CD8-positive, alpha-beta memory T cell (primary cell): ENCODE measurements at regions not wholly inside any gene's neighbourhood (a gene's known extent, or its start where the extent isn't known, plus 50 kb on each side); places are given as distances from the start of the nearest gene placed in this dataset.
"Not testable (repeated sequence)": the region's sequence is repeated elsewhere in the genome, so short reads cannot be mapped to it uniquely, and the experiment has no call there.

Source experiments
- CTCF ChIA-PET: fragments of 350-600 bp; sonication (Branson Sonifier 250); formaldehyde crosslinking; loops from one replicate; lab custom pipeline; 2021; ENCODE audit warnings: antibody characterized with exemption; lab: Charles Lee
- POLR2A ChIA-PET: fragments of 350-600 bp; sonication (Branson Sonifier 250); formaldehyde crosslinking; loops from one replicate; lab custom pipeline; 2021; ENCODE audit warnings: antibody characterized with exemption; lab: Charles Lee
- DNase-seq, 5 donors: peaks; one replicate each; pipeline versions ENCODE4 v3.0.0 to v3.0.0-alpha.2; 2020 to 2022; ENCODE audit warnings: mixed read lengths in 1 of 5
- H3K27ac ChIP-seq: one replicate; pipeline ENCODE4 v1.7.0; 2013; ENCODE audit warnings: low read depth, mild to moderate bottlenecking, low read length, moderate library complexity
- H3K27me3 ChIP-seq: 2 replicates; pipeline ENCODE4 v1.7.0; 2013; ENCODE audit warnings: low read length, mild to moderate bottlenecking; ENCODE audit not compliant: insufficient read depth, poor library complexity, severe bottlenecking
- H3K36me3 ChIP-seq: 2 replicates; pipeline ENCODE4 v1.7.0; 2013; ENCODE audit warnings: mild to moderate bottlenecking, low read length, moderate library complexity; ENCODE audit not compliant: insufficient read depth
- H3K4me1 ChIP-seq: 2 replicates; pipeline ENCODE4 v1.7.0; 2013; ENCODE audit warnings: mild to moderate bottlenecking, low read length, moderate library complexity; ENCODE audit not compliant: insufficient read depth
- H3K4me3 ChIP-seq: 2 replicates; pipeline ENCODE4 v1.7.0; 2013; ENCODE audit warnings: mild to moderate bottlenecking, low read length
- H3K9me3 ChIP-seq: 2 replicates; pipeline ENCODE4 v1.7.0; 2013; ENCODE audit warnings: mild to moderate bottlenecking, low read length
- H3K27ac Mint-ChIP-seq, 8 donors: one replicate each; pipeline ENCODE4 v1.8.0; 2020 to 2021; ENCODE audit warnings: mixed read lengths in 8 of 8, mild to moderate bottlenecking in 6 of 8, inconsistent platforms in 3 of 8, moderate library complexity in 3 of 8
- H3K27me3 Mint-ChIP-seq, 2 donors: one replicate each; pipeline ENCODE4 v1.8.0; 2020 to 2021; ENCODE audit warnings: mixed read lengths in 2 of 2, mild to moderate bottlenecking in 1 of 2, moderate library complexity in 1 of 2
- H3K36me3 Mint-ChIP-seq, 3 donors: one replicate each; pipeline ENCODE4 v1.8.0; 2020 to 2021; ENCODE audit warnings: mixed read lengths in 3 of 3, inconsistent platforms in 1 of 3, mild to moderate bottlenecking in 1 of 3
- H3K4me1 Mint-ChIP-seq, 3 donors: one replicate each; pipeline ENCODE4 v1.8.0; 2020 to 2021; ENCODE audit warnings: mixed read lengths in 3 of 3, inconsistent platforms in 1 of 3, mild to moderate bottlenecking in 1 of 3
- H3K4me3 Mint-ChIP-seq, 7 donors: one replicate each; pipeline ENCODE4 v1.8.0; 2020 to 2021; ENCODE audit warnings: mixed read lengths in 7 of 7, mild to moderate bottlenecking in 6 of 7, moderate library complexity in 4 of 7, inconsistent platforms in 2 of 7
- H3K9me3 Mint-ChIP-seq, 5 donors: one replicate each; pipeline ENCODE4 v1.8.0; 2020 to 2022; ENCODE audit warnings: mixed read lengths in 5 of 5, mild to moderate bottlenecking in 3 of 5, moderate library complexity in 2 of 5, inconsistent platforms in 1 of 5

GRCh38 chr15:67922971-67923945 is 83.4 kb upstream of the RNU6-1 start:
- Mint-ChIP-seq H3K27ac (no peak overlapping the region), H3K36me3 (peaks cover 0 to 7% (median 0%) of the 10 kb centered on the region in 3 donors), H3K27me3 (peaks cover 4 to 5% of the 10 kb centered on the region in 2 donors), H3K4me1 (no peaks in the 10 kb centered on the region), H3K4me3 (no peak overlapping the region), H3K9me3 (peaks cover 0 to 11% (median 4%) of the 10 kb centered on the region in 5 donors)
- ChIA-PET CTCF (no interaction called here), POLR2A (no interaction called here)
- H3K36me3 ChIP-seq, result no peaks in the 10 kb centered on the region
- H3K27ac ChIP-seq, result no peak overlapping the region
- no peaks in the 10 kb centered on the region for H3K4me1 ChIP-seq
- H3K4me3 ChIP-seq, result no peak overlapping the region
- no peaks in the 10 kb centered on the region for H3K9me3 ChIP-seq
- no peak for DNase-seq
- H3K27me3 ChIP-seq, result no peaks in the 10 kb centered on the region

DNA sequence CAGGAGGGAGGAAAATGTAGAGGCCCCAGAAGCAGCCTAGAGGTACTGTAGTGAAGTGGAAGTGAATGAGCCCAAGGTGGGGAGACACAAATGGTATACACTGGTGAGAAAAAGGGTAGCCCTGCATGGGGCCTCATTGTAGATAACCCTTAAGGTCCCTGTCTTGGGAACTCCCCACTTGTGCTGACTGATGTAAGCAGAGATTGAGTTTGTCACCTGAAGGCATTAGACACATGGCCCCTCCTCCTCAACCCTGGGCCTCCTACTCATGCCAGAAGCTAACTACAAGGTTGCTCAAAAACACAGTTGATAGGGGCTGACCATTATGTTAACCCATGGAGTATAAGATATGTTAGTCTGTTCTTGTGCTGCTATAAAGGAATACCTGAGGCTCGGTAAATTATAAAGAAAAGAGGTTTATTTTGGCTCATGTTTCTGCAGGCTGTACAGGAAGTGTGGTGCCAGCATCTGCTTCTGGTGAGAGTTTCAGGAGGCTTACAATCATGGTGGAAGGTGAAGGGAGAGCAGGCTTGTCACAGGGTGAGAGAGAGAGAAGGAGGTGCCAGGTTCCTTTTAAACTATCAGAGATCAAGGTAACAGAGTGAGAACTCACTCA is 84.6 kb upstream of the RNU6-1 start:
- no peaks in the 10 kb centered on the region for H3K4me1 Mint-ChIP-seq
- H3K27ac ChIP-seq, result no peak overlapping the region
- peaks cover 0 to 11% (median 0%) of the 10 kb centered on the region in 5 donors for H3K9me3 Mint-ChIP-seq
- no peaks in the 10 kb centered on the region for H3K9me3 ChIP-seq
- no peaks in the 10 kb centered on the region for H3K27me3 ChIP-seq
- DNase-seq, result no peak
- no peak overlapping the region for H3K4me3 ChIP-seq
- POLR2A ChIA-PET, result no interaction called here
- peaks cover 4 to 5% of the 10 kb centered on the region in 2 donors for H3K27me3 Mint-ChIP-seq
- H3K36me3 Mint-ChIP-seq, result peaks cover 0 to 4% (median 0%) of the 10 kb centered on the region in 3 donors
- no peak overlapping the region for H3K27ac Mint-ChIP-seq
- CTCF ChIA-PET, result no interaction called here
- H3K4me1 ChIP-seq, result no peaks in the 10 kb centered on the region
- H3K4me3 Mint-ChIP-seq, result no peak overlapping the region
- no peaks in the 10 kb centered on the region for H3K36me3 ChIP-seq

DNA sequence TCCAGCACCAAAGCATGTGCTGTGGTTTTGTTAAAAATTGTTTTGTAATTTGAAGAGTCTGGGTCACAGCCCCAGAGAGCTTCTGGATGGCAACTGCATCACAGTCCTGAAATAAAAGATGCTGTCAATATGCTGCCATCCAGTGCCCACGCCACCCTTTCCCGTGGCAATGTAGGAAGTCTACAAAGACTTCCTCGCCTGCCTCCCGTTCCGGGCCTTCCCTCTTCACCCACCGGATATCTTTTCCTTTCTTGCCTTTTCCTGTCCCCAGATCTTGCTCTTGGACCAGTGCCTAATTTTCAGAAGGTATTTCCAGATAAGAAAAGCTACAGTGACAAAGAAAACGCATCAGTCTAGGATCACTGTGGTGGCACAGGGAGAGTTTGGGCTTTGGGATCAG is 85.3 kb upstream of the RNU6-1 start:
- POLR2A ChIA-PET, result no interaction called here
- H3K4me1 Mint-ChIP-seq, result no peaks in the 10 kb centered on the region

DNA sequence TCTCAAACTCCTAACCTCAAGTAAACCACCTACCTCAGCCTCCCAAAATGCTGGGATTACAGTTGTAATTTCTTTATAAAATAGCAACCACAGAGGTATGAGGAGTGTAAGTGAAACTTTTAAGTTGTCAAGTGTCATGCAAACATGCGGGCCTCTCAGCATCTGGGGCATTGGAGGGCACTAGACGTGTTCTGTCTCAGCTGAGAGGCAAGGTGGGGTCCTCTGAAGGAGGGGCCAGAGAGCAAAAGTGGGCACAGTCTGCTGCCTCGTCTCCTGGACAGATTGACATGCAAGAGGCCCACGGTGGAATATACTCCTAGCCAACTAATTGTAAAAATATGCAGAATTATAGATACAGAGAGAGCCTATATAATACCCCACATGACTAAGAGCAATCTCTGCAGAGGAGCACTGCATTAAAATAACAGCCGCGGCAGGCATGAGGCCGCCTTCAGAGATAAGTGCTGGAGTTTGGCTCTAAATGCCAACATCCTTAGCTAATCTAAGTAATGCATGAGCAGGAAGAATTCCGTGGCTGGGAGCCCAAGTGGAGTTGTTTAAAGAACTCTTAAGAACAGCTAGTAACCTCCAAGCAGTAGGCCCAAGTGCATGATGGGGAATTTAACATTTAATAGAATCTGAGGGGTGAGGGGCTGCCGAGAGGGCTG is 87.8 kb upstream of the RNU6-1 start:
- H3K4me1 Mint-ChIP-seq, result no peaks in the 10 kb centered on the region
- H3K4me1 ChIP-seq, result no peaks in the 10 kb centered on the region
- peaks cover 0 to 4% (median 0%) of the 10 kb centered on the region in 5 donors for H3K9me3 Mint-ChIP-seq
- H3K27ac ChIP-seq, result no peak overlapping the region
- H3K27me3 ChIP-seq, result no peaks in the 10 kb centered on the region
- CTCF ChIA-PET, result no interaction called here
- POLR2A ChIA-PET, result no interaction called here
- no peak overlapping the region for H3K4me3 Mint-ChIP-seq
- H3K9me3 ChIP-seq, result no peaks in the 10 kb centered on the region
- no peak for DNase-seq
- H3K27ac Mint-ChIP-seq, result no peak overlapping the region
- peaks cover 0 to 4% (median 0%) of the 10 kb centered on the region in 3 donors for H3K36me3 Mint-ChIP-seq
- no peaks in the 10 kb centered on the region for H3K36me3 ChIP-seq
- no peak overlapping the region for H3K4me3 ChIP-seq
- H3K27me3 Mint-ChIP-seq, result peaks cover 12 to 13% of the 10 kb centered on the region in 2 donors

More for the DNA sequence above, 85.3 kb upstream of the RNU6-1 start:
- no peaks in the 10 kb centered on the region for H3K36me3 ChIP-seq
- no peaks in the 10 kb centered on the region for H3K4me1 ChIP-seq
- no peaks in the 10 kb centered on the region for H3K9me3 ChIP-seq
- CTCF ChIA-PET, result no interaction called here
- H3K27me3 Mint-ChIP-seq, result peaks cover 7 to 8% of the 10 kb centered on the region in 2 donors
- H3K27me3 ChIP-seq, result no peaks in the 10 kb centered on the region
- peaks cover 0 to 4% (median 0%) of the 10 kb centered on the region in 5 donors for H3K9me3 Mint-ChIP-seq
- H3K27ac Mint-ChIP-seq, result no peak overlapping the region
- H3K4me3 Mint-ChIP-seq, result no peak overlapping the region
- peaks cover 0 to 4% (median 0%) of the 10 kb centered on the region in 3 donors for H3K36me3 Mint-ChIP-seq
- DNase-seq, result no peak
- H3K4me3 ChIP-seq, result no peak overlapping the region
- H3K27ac ChIP-seq, result no peak overlapping the region

DNA sequence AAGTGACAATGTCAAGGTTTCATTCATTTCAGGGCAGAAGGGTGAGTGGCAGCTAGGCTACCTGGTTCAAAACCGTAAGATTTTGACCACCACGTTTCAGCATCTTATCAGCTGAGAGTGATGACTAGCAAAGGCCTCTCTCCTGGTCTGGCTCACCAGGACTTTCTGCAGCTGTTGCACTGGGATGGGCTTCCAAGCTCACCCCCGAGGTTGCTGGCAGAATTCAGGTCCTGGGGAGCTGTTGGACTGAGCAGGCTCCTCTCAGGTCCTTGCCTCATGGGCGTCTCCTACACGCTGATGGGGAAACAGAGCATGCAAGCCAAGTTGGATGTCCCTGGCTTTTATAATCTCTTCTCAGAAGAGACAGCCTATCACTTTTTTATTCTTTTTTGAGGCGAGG is 88.8 kb upstream of the RNU6-1 start:
- DNase-seq, result no peak
- no peaks in the 10 kb centered on the region for H3K9me3 ChIP-seq
- H3K4me3 ChIP-seq, result no peak overlapping the region
- POLR2A ChIA-PET, result no interaction called here
- Mint-ChIP-seq H3K27ac (no peak overlapping the region), H3K4me1 (no peaks in the 10 kb centered on the region), H3K4me3 (no peak overlapping the region), H3K36me3 (peaks cover 0 to 4% (median 0%) of the 10 kb centered on the region in 3 donors), H3K27me3 (peaks cover 14% of the 10 kb centered on the region in 2 donors), H3K9me3 (peaks cover 0 to 4% (median 0%) of the 10 kb centered on the region in 5 donors)
- H3K4me1 ChIP-seq, result no peaks in the 10 kb centered on the region
- no peaks in the 10 kb centered on the region for H3K27me3 ChIP-seq
- CTCF ChIA-PET, result no interaction called here
- no peak overlapping the region for H3K27ac ChIP-seq
- H3K36me3 ChIP-seq, result no peaks in the 10 kb centered on the region

DNA sequence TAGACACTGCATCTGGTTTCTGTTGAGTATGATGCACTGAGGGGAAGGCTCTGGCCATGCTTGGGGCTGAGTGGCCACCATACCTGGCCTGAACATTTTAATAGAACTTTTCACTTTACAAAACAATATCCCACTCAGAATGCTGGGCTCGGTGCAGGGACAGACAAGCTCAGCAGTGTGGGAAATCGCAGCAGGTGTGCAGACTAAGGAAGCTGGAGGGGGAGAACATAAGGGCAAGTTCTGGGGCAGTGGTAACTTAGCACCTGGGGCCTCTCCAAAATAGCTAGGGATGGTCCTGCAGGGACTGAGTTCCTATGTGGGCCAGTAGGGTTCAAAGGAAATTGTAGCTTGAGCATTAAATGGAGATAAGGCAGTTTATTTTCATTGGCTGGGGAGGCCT is 90.9 kb upstream of the RNU6-1 start:
- H3K4me1 ChIP-seq, result no peaks in the 10 kb centered on the region
- Mint-ChIP-seq H3K27me3 (peaks cover 16 to 20% of the 10 kb centered on the region in 2 donors), H3K4me3 (no peak overlapping the region), H3K4me1 (no peaks in the 10 kb centered on the region), H3K27ac (no peak overlapping the region), H3K9me3 (no peaks in the 10 kb centered on the region), H3K36me3 (no peaks in the 10 kb centered on the region)
- CTCF ChIA-PET, result no interaction called here
- no peak overlapping the region for H3K27ac ChIP-seq
- H3K4me3 ChIP-seq, result no peak overlapping the region
- H3K9me3 ChIP-seq, result no peaks in the 10 kb centered on the region
- POLR2A ChIA-PET, result no interaction called here
- DNase-seq, result no peak
- H3K27me3 ChIP-seq, result no peaks in the 10 kb centered on the region
- no peaks in the 10 kb centered on the region for H3K36me3 ChIP-seq

DNA sequence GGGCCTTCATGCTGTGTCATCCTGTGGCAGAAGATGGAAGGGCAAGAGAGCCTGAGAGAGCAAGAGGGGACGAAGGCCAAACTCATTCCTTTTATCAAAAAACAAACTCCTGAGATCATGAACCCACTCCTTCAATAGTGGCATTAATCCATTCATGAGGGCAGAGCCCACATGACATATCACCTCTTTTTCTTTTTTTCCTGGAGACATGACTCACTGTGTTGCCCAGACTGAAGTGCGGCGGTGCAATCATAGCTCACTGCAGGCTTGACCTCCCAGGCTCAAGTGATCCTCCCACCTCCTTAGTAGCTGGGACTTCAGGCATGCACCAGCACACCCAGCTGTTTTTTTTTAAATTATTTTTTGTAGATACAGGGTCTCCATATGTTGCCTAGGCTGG is 92.0 kb upstream of the RNU6-1 start:
- H3K4me3 ChIP-seq, result no peak overlapping the region
- no peaks in the 10 kb centered on the region for H3K9me3 ChIP-seq
- Mint-ChIP-seq H3K27ac (no peak overlapping the region), H3K4me1 (no peaks in the 10 kb centered on the region), H3K27me3 (peaks cover 14 to 20% of the 10 kb centered on the region in 2 donors), H3K9me3 (no peaks in the 10 kb centered on the region), H3K4me3 (no peak overlapping the region), H3K36me3 (no peaks in the 10 kb centered on the region)
- ChIA-PET POLR2A (no interaction called here), CTCF (no interaction called here)
- no peaks in the 10 kb centered on the region for H3K36me3 ChIP-seq
- no peaks in the 10 kb centered on the region for H3K27me3 ChIP-seq
- H3K4me1 ChIP-seq, result no peaks in the 10 kb centered on the region
- no peak for DNase-seq
- no peak overlapping the region for H3K27ac ChIP-seq

DNA sequence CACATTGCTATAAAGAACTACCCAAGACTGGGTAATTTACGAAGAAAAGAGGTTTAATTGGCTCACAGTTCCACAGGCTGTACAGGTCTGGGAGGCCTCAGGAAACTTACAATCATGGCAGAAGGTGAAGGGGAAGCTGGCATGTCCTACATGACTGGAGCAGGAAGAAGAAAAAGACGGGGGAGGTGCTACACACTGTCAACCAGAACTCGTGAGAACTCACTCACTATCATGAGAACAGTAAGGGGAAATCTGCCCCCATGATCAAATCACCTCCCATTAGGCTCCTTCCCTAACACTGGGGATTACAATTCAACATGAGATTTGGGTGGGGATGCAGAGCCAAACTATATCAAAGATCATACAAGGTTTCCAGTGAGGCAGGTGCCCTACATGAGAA is 94.3 kb upstream of the RNU6-1 start:
- H3K9me3 ChIP-seq, result not testable (repeated sequence)
- CTCF ChIA-PET, result interaction anchor here (1.2 kb wide), 1 partner anchor 9 kb away, joined by 4 read pairs; no protein-coding TSS in a partner anchor

More for the DNA sequence above, 94.3 kb upstream of the RNU6-1 start:
- H3K27me3 ChIP-seq, H3K9me3 Mint-ChIP-seq, POLR2A ChIA-PET, H3K27ac Mint-ChIP-seq, DNase-seq, H3K27ac ChIP-seq, H3K4me1 ChIP-seq, H3K36me3 Mint-ChIP-seq, H3K4me1 Mint-ChIP-seq, H3K4me3 ChIP-seq, H3K36me3 ChIP-seq, H3K4me3 Mint-ChIP-seq: not testable (repeated sequence)
- H3K27me3 Mint-ChIP-seq, result peaks cover 15 to 20% of the 10 kb centered on the region in 2 donors
